AG09319 (cell line): ENCODE measurements at regions not wholly inside any gene's neighbourhood (a gene's known extent, or its start where the extent isn't known, plus 50 kb on each side); places are given as distances from the start of the nearest gene placed in this dataset.
"Not testable (repeated sequence)": the region's sequence is repeated elsewhere in the genome, so short reads cannot be mapped to it uniquely, and the experiment has no call there.

Source experiments
- DNase-seq: peaks from one replicate; pipeline ENCODE4 v3.0.0-alpha.2; 2010; ENCODE audit warnings: low read depth; ENCODE audit errors: extremely low read depth
- TF ChIP-seq, protein P1 (sequence below): IDR thresholded peaks from 2 replicates; pipeline ENCODE4 v1.5.1; 2011; ENCODE audit warnings: low read depth, mild to moderate bottlenecking, inconsistent platforms, low read length, moderate library complexity

DNA sequence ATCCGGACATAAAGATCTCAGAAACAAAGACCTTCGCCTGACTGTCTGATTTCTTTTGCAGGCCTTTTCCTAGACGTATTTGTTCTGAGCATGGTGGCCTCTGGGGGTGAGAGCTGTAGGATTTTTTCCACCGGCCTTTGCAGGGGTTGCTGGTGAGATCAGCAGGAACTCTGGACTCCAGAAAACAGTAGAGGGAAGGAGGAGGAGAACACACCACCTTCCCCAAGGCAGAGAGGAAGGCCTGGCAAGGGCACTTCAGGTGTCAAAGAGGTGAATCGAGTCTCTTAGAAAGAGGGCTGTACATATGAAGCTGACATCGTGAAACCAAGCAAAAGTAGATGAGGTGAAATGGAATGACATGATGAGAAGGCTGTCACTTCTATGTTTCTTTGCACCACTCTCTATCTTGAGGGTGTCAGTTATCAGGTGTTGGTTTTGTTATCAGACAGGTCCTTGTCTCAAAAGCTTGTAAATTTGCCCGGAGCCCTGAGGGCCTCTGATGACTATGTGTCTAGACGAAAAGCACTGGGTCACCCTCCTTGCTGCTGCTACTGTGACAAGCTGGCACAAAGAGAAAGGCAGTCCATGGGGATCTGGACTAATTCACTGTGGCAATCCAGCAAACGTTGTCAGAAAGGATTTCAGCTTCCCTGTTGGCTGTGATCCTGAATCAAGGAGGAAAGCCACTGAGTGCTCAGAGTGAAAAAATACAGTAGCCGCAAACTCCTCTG is 91.3 kb upstream of the MAP3K7 start:
- DNase-seq: no peak
- TF ChIP-seq, protein P1, sequence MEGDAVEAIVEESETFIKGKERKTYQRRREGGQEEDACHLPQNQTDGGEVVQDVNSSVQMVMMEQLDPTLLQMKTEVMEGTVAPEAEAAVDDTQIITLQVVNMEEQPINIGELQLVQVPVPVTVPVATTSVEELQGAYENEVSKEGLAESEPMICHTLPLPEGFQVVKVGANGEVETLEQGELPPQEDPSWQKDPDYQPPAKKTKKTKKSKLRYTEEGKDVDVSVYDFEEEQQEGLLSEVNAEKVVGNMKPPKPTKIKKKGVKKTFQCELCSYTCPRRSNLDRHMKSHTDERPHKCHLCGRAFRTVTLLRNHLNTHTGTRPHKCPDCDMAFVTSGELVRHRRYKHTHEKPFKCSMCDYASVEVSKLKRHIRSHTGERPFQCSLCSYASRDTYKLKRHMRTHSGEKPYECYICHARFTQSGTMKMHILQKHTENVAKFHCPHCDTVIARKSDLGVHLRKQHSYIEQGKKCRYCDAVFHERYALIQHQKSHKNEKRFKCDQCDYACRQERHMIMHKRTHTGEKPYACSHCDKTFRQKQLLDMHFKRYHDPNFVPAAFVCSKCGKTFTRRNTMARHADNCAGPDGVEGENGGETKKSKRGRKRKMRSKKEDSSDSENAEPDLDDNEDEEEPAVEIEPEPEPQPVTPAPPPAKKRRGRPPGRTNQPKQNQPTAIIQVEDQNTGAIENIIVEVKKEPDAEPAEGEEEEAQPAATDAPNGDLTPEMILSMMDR: no peak

DNA sequence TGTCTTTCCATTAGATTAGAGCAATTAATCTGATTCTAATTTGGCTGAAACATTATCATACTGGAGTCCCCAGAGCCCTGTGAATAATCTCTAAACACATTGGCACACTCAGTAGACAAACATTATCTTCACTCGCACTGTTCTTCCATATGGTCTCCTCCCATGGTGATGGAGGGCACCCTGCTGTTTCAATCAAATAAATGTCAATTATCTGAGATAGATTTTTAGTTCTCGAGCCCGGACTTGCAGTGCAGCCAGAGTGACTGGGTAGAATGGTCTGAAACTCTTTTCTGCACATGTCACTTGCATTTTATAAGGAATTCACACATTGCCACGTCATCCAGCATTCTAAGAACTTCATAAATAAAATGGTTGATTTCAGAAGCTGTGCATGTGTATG is 90.6 kb upstream of the MAP3K7 start:
- no peak for DNase-seq
- TF ChIP-seq, protein P1: no peak

DNA sequence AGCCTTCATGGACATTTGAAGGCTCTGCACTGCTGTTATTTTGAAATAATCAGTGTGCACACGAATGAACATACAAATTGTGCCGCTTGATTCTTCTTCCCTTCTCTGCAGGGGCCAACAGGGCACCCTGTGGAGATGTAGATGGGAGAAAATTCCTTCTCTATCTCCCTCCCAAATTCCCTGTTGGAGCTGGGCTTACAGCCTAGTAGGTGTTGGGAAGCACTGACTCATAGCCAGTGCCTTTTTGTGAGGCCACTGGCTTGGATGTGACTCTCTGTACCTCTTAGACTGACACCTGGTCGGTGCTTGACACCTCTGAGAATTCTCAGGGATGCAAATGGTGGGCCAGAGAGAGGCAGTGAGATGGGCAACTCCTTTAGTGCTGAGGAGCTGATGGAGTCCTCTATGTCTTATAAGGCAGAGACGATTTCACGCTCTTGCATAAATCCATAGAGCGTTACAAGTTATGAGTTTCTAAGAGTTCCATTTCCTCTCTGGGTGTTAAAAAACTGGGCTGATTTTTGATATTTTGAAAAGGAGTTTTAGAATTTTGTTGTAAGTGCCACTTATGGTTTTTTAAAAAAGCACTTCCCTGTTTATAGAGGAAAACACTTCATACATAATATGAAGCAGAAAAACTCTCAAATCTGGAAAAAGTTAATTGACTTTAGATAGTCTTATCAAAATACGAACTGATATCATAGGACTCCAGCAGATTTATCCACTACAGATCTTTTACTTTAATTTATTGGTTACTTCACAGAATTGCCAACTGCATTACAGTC is 89.8 kb upstream of the MAP3K7 start:
- TF ChIP-seq, protein P1: no peak
- DNase-seq: no peak

DNA sequence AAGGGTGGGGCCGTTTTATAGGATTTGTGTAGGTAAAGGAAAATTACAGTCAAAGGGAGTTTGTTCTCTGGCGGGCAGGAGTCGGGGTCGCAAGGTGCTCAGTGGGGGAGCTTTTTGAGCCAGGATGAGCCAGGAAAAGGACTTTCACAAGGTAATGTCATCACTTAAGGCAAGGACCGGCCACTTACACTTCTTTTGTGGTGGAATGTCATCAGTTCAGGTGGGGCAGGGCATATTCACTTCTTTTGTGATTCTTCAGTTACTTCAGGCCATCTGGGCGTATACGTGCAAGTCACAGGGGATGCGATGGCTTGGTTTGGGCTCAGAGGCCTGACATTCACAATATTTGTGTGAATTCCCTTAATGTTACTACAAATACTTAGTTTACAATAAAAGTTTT is 88.2 kb upstream of the MAP3K7 start:
- DNase-seq: not testable (repeated sequence)

DNA sequence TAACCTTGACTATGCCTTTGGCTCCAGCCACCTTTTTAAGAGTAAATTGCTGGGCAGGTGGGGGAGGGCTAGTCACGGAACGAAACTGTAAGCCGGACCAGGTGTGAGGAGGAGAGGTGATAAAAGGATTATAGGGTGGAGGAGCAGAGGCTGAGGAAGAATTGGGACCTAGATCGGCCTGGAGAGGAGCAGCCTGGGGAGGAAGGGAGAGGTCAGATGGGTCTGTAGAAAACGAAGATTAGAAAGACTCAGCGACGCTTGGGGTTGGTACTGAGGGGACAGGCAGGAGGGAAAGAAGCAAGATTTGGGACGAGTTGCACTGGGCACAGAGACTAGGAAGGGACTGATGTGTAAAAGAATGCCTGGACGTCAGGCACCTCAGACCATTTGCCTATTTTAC is 87.2 kb upstream of the MAP3K7 start:
- not testable (repeated sequence) for DNase-seq

DNA sequence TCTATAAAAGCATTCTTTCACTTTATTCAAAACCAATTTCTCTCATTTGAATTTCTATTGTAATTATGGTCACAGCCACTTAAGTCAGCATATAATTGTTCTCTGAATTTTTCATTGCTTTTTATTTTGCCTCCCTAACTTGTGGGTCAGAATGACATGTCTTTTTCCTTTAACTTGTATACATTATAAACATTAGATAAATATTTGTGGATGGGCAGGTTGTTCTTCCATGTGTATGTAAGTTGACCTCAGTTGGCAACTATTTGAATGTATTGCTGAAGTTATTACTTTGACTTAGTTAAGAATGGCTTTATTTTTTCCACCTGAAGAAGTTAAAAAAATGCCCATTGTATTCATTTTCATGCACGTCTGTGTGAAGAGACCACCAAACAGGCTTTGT is 83.0 kb upstream of the MAP3K7 start:
- TF ChIP-seq, protein P1: no peak
- no peak for DNase-seq

DNA sequence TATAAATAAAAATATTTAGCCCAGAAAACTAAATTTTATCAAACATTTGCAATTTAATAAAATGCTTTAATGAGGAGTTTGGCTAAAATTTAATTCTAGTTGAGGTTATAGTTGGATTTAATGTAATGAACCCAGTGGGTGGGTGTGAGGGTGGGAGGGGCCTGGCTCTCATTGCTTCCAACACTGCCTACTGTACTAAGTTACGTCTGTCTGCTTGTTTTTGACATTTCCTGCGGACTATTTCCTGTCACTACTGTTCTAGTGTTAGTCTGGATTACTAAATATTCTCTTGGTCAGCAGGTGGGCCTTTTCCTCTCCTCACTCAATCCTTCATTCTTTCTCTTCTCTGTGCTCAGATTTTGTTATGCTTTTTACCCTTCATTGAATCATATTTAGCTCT is 82.5 kb upstream of the MAP3K7 start:
- no peak for DNase-seq
- TF ChIP-seq, protein P1: no peak

DNA sequence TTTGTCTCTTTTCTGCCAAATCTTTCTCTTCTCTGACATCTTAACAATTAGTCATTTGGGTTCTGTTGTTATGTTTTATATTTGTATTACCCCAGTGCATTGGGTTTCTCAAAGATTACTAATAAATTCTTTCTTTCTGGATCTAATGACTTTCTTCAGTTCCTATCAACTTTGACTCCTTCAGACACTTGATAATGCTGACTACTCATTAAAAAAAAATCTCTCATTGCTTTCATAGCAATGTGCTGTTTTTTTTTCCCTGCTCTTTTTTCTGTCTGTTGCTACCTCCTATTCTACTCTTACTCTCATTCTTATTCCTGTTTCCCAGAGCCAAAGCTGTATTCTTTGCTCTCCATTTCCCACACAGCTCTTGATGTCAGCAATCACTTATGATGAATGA is 81.3 kb upstream of the MAP3K7 start:
- DNase-seq: no peak
- TF ChIP-seq, protein P1: no peak
